B cell (primary cell): ENCODE measurements at regions not wholly inside any gene's neighbourhood (a gene's known extent, or its start where the extent isn't known, plus 50 kb on each side); places are given as distances from the start of the nearest gene placed in this dataset.

Source experiments
- CTCF ChIP-seq: fragments of 200-600 bp; IDR thresholded peaks from one replicate; pipeline ENCODE4 v1.8.0; 2022; ENCODE audit warnings: antibody characterized with exemption, mild to moderate bottlenecking
- EZH2 ChIP-seq: IDR thresholded peaks from 2 replicates; pipeline ENCODE4 v1.6.1; 2012; ENCODE audit warnings: borderline replicate concordance, low read depth, mild to moderate bottlenecking, moderate library complexity, low read length; ENCODE audit not compliant: insufficient read depth, poor library complexity, severe bottlenecking

- TF ChIP-seq CTCF (no peak), EZH2 (no peak)
These were observed 762.6 kb upstream of the SEMA6A start for GRCh38 chr5:117337064-117337749.
